CD4-positive, alpha-beta T cell treated with Interleukin-1 beta for 1 hour (primary cell): ENCODE measurements at regions not wholly inside any gene's neighbourhood (a gene's known extent, or its start where the extent isn't known, plus 50 kb on each side); places are given as distances from the start of the nearest gene placed in this dataset.

Experiments used
- DNase-seq, 2 donors: peaks; one replicate each; pipeline ENCODE4 v3.0.0-alpha.2; 2020 to 2022

DNA sequence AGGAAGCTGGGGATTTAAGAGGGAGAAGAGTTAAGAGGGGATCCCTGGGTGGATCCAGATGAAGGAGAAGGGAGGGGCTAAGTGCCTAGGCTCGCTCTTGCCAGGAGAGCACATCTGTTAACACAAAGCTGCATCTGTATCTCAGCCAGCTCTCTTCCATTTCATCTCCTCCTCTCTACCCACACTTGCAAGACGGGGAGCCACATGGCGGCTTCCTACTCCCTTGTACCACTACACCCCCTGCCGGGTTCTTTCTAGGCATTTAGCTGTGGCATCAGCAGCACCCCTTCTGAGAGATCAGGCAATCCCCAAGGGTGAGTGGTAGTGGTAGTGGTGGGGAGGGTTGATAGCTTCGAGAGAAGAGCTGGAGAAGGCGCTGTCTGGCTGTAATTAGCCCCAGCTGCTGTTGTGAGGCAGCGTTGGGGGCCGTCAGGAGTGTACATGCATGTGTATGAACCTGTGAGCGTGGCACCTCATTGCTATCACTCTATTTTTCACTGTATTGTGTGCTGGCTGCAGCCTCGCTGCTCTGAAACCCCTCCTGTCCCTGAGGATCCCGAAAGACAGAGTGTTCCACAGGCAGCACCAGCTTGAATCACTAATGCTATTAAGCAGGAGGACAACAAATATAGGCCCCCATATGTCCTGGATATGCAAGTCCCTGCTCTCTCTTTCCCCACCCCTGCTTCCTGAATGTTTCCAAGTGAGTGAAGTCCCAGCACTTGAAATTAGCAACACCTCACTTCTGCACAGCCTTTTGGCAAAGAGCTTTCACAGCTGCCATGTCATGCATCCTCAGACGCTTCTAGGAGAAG lies 73.7 kb downstream of the RTL9 start:
- DNase-seq = no peak

- no peak for DNase-seq
These were observed 74.2 kb downstream of the RTL9 start for GRCh38 chrX:110432906-110433215.

- DNase-seq = no peak
These were observed 76.5 kb downstream of the RTL9 start for GRCh38 chrX:110435196-110435595.

GRCh38 chrX:110436523-110436922 lies 77.9 kb downstream of the RTL9 start:
- DNase-seq = no peak

GRCh38 chrX:110437686-110438085 lies 79.0 kb downstream of the RTL9 start:
- DNase-seq = no peak

DNA sequence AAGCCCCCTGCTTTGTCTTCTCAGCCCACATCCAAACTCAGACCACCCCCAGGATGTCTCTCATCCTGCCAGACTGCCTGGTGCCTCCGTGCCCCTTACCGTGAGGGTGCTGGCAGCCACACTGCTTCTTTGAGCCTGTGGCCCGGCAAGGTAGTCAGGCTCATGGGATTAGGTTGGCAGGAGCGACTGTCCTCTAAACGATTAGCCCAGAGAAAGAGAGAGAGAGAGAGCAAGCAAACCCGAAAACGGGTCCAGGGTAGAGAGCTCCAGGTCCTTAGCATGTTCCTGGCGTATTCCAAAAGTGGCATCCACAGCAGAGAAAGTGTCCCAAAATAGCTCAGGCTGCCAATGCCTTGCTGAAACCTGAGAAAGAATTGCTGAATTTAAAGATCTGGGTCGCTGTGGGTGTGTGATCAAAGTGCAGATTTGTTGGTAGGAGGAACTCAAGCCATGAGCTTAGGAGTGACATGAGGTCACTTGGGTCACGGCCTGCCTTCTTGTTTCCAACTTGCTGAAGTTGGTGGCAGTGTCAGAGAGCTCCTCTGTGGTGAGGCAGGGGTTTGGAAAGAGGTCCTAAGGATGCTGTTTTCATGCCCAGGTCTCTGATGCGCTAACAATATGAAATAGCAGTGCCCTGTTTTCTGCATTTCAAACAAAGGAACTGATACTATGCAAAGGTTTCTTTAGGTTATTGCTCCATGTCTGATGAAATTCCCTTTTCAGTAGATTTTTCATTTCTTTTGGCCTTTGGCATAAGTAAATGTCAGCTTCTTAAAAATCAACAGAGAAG lies 81.6 kb downstream of the RTL9 start:
- DNase-seq = no peak

DNA sequence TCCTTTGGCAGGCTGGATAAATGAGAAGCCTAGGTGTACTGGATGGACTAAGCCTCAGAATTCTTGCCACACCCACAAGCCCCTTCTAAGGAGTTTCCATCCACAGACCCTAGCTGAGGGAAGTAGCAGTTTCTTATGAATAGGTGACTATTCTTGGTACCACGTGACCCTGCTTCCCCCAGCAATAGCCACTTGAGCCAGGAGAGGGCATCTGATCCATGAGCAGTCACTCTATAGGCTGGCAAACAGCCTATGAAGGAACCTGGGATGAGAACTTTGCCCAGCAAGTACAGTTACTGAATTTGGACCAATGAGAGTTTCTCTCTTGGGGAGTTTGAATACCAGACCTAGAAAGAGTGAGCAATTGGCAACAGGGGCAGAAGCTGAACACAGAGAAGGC lies 84.0 kb downstream of the RTL9 start:
- no peak for DNase-seq

GRCh38 chrX:110444996-110445395 lies 86.3 kb downstream of the RTL9 start:
- DNase-seq = no peak

GRCh38 chrX:110448459-110448858 lies 89.8 kb downstream of the RTL9 start:
- DNase-seq = no peak

DNA sequence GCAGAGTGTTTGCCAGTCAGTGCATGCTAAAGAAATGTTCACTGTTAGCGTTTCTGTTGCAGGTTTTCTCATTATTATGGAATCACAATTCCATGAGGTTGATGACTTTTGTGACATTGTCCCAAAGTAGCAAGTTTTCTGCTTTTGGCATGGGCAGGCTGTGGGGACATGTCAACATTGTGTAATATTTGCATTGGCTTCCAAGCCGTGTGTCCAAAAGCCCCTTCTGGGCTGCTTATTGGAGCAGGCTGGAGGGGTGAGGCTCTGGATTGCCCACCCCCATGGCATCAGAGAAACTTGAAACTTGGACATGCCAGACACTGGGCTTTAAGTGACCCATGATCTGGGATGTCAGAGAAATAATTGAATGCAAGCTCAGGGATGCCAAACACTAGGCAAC lies 90.7 kb downstream of the RTL9 start:
- DNase-seq = no peak

- peak; percentile 43 to 46 for DNase-seq
These were observed 91.4 kb downstream of the RTL9 start for GRCh38 chrX:110450050-110450449.

DNA sequence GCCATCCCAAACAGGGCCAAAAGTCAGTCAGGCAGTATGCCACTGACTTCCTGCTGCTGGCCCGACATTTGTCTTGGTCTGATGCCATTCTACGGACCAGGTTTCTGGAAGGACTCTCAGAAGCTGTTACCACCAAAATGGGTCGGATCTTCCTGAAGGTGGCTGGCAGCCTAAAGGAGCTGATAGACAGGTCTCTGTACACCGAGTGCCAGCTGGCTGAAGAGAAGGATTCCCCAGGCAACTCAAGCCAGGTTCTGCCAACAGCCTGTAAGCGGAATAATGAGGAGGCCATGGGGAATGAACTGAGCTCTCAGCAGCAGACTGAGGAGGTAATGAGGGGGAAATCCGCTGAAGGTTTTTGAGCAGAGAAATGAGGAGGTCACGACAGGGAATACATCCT lies 95.7 kb downstream of the RTL9 start:
- no peak for DNase-seq

DNA sequence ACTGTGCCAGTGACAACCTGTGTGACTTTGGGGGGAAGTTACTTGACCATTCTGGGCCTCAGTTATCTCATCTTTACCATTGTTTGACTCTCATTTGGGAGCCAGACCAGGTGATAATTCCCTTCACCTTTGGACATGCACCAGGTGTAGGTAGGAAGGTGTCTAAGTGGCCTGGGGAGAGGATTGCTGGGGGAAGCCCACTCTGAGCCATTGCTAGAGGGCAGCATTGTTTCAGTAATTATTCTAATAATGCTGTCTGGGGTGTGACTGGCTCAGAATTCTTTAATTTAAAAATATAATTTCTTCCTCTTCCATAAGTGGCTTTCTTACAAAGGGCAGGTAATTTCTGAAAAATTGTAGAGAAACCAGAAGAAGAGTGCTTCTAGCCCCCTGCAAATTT lies 104.3 kb downstream of the RTL9 start:
- no peak for DNase-seq

GRCh38 chrX:110466790-110467189 lies 108.1 kb downstream of the RTL9 start:
- no peak for DNase-seq

GRCh38 chrX:110472265-110472664 lies 113.6 kb downstream of the RTL9 start:
- DNase-seq = no peak

DNA sequence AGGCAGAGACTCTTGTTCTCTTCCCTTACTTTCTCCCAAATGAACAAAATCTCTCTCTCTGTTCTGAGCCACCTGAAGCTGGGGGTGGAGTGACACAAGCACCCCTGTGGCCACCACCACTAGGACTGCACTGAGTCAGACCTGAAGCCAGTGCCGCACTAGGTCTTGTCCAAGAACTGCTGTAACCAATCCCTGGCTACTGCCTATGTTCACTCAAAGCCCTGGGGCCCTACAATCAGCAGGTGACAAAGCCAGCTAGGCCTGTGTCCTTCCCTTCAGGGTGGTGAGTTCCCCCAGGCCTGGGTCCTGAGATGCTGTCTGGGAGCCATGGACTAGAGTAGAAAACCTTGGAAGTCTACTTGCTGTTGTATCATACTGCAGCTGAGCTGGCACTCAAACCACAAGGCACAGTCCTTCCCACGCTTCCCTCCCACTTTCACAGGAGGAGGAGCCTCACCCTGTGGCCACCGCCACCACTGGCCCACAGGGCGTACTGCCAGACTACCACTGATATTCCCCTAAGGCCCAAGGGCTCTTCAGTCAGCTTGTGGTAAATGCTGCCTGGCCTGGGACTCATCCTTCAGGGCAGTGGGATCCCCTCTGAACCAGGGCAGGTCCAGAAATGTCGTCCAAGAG lies 119.1 kb downstream of the RTL9 start:
- no peak for DNase-seq

DNA sequence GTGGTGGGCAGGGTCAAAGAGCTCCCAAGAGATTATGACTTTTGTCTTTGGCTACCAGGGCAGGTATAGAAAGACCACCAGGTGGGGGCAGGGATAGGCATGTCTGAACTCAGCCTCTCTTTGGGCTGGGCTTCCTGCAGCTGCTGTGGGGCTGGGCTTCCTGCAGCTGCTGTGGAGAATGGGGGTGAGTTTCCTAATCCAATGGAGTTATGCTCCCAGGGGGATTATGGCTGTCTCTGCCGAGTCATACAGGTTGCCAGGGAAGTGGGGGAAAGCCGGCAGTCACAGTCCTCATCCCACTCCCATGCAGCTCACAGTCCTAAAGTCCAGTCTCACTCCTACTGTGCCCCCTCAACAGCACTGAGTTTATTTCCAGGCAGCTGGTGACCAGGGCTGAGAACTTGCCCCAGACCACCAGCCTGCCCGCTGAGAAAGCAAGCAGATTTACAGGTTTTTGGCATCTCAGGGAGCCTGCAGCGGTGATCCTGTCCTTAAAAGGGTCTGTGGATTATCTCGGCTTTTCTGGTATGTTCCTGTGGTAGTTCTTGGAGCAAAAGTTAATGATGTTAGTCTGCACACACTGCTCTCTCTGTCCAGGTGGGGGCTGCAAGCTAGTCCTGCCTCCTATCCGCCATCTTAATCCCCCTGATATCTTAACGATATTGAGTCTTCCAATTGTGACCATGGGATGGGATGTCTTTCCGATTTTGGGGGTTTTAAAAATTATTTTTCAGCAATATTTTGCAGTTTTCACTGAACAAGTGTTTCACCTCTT lies 133.4 kb downstream of the RTL9 start:
- no peak for DNase-seq

DNA sequence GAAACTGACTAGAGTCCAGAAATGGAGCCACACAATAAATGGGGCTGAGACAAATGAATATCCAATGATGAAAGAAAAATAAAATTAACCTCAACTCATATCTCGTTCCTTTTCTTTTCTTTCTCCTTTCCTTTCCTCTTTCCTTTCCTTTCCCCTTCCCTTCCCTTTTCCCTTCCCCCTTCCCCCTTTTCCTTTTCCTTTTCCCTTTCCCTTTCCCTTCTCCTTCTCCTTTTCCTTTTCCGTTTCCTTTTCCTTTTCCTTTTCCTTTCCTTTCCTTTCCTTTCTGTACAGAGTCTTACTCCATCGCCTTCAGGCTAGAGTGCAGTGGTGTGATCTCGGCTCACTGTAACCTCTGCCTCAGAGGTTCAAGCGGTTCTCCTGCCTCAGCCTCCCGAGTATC lies 146.3 kb downstream of the RTL9 start:
- no peak for DNase-seq

DNA sequence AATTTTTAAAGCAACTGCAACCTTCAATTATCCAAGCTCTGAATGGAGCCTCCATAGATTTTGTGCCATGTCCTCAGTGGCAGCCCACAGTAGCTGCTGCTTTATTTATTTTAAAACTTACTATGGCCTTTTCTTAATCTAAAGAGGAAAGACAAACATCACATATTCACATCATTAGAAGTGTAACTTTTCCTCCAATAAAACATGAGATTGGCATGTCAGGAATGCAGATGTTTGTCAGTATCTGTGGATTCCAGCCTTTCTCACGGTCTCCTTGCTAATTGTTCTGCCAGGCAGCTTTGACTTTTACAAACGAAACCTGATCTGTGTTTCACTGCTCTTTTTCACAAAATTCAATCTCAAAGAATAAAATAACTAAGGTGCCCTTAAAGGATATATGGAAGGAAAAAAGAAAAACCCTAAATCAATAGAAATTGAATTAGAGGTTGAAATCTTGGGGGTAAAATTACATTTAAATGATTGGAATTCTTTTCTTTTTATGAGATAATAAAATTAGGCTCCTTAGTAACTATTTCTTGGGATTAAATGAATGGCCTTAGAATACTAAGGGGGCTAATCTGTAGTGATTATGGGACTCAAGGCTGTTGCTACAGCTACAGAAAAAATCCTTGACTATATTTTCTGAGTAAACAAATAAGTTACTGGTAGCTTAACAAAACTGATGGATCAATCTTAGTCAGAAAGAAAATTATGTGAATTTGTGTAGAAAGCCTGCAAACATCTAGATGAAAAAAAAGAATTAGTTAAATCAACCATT lies 151.3 kb downstream of the RTL9 start:
- no peak for DNase-seq

GRCh38 chrX:110511238-110511637 lies 152.6 kb downstream of the RTL9 start:
- DNase-seq = no peak

GRCh38 chrX:110512341-110512740 lies 153.7 kb downstream of the RTL9 start:
- no peak for DNase-seq

DNA sequence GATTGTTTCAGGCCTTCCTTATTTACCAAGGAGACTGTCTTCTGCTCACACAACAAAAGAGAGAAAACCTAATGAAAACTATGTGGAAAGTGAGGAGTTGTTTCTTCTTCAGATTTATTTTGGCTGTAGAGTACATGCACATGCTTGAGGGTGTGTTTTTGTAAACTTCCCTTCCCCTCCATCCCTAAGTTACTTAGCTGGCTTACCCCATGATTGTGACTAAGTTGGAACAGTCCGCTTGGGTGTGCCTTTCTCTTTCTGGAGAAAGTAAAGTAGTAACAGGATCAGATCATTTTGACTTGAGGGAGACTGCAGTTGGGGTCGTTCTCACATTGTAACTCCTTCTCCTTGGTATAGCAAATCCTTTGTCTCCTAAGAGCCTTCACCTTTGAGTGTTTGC lies 155.9 kb downstream of the RTL9 start:
- DNase-seq = no peak
